ENCODE measurements at regions not wholly inside any gene's neighbourhood (a gene's known extent, or its start where the extent isn't known, plus 50 kb on each side); places are given as distances from the start of the nearest gene placed in this dataset.

DNA sequence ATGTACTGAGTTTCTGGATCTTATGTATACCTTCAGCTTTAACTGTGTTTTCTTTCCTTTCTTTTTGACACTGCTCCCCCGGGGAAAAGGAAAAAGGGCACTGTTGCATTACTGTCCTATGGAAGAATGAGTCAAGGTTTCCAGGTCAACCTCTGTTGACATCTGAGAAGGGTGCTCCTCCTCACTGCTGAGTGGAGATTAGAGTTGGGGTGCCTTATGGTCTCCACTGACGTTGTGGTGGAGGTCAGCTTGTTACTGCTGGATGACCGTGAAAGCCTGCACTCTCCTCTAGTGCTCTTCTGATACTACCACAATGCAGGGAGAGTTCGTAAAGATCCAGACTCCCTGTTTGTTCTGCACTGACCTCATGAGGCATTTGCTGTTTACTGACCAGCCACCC is 252.1 kb upstream of the GRM7 start:
- H3K9me3 Mint-ChIP-seq (ENCODE audit: unreplicated experiment): peaks cover 5% of the 10 kb centered on the region

GRCh38 chr3:6612034-6612616 is 248.8 kb upstream of the GRM7 start:
- TF ChIP-seq, protein P1, sequence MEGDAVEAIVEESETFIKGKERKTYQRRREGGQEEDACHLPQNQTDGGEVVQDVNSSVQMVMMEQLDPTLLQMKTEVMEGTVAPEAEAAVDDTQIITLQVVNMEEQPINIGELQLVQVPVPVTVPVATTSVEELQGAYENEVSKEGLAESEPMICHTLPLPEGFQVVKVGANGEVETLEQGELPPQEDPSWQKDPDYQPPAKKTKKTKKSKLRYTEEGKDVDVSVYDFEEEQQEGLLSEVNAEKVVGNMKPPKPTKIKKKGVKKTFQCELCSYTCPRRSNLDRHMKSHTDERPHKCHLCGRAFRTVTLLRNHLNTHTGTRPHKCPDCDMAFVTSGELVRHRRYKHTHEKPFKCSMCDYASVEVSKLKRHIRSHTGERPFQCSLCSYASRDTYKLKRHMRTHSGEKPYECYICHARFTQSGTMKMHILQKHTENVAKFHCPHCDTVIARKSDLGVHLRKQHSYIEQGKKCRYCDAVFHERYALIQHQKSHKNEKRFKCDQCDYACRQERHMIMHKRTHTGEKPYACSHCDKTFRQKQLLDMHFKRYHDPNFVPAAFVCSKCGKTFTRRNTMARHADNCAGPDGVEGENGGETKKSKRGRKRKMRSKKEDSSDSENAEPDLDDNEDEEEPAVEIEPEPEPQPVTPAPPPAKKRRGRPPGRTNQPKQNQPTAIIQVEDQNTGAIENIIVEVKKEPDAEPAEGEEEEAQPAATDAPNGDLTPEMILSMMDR (IDR thresholded peaks at IDR 0.05; ENCODE audit: unreplicated experiment): no peak
- H3K27me3 Mint-ChIP-seq (ENCODE audit: unreplicated experiment): peaks cover 2% of the 10 kb centered on the region
- DNase-seq (ENCODE audit: low spot score): no peak
- H3K4me3 Mint-ChIP-seq (ENCODE audit: unreplicated experiment): no peak overlapping the region
- H3K36me3 Mint-ChIP-seq (ENCODE audit: low read depth, unreplicated experiment): no peaks in the 10 kb centered on the region
- H3K4me1 Mint-ChIP-seq (ENCODE audit: unreplicated experiment): peaks cover 3% of the 10 kb centered on the region
- H3K27ac Mint-ChIP-seq (ENCODE audit: unreplicated experiment): no peak overlapping the region
- peaks cover 5% of the 10 kb centered on the region for H3K9me3 Mint-ChIP-seq (ENCODE audit: unreplicated experiment)

More for the DNA sequence above, 252.1 kb upstream of the GRM7 start:
- H3K4me1 Mint-ChIP-seq (ENCODE audit: unreplicated experiment): peaks cover 3% of the 10 kb centered on the region
- H3K27me3 Mint-ChIP-seq (ENCODE audit: unreplicated experiment): peaks cover 2% of the 10 kb centered on the region
- TF ChIP-seq, protein P1 (IDR thresholded peaks at IDR 0.05; ENCODE audit: unreplicated experiment): no peak
- H3K27ac Mint-ChIP-seq (ENCODE audit: unreplicated experiment): no peak overlapping the region
- no peaks in the 10 kb centered on the region for H3K36me3 Mint-ChIP-seq (ENCODE audit: low read depth, unreplicated experiment)
- no peak for DNase-seq (ENCODE audit: low spot score)
- no peak overlapping the region for H3K4me3 Mint-ChIP-seq (ENCODE audit: unreplicated experiment)

- no peak for DNase-seq (ENCODE audit: low spot score)
- Mint-ChIP-seq H3K36me3 (ENCODE audit: low read depth, unreplicated experiment) (no peaks in the 10 kb centered on the region), H3K4me3 (ENCODE audit: unreplicated experiment) (no peak overlapping the region), H3K9me3 (ENCODE audit: unreplicated experiment) (peaks cover 4% of the 10 kb centered on the region), H3K27ac (ENCODE audit: unreplicated experiment) (no peak overlapping the region), H3K4me1 (ENCODE audit: unreplicated experiment) (no peaks in the 10 kb centered on the region), H3K27me3 (ENCODE audit: unreplicated experiment) (no peaks in the 10 kb centered on the region)
- TF ChIP-seq, protein P1 (IDR thresholded peaks at IDR 0.05; ENCODE audit: unreplicated experiment): no peak
These were observed 238.7 kb upstream of the GRM7 start for GRCh38 chr3:6622260-6622659.

DNA sequence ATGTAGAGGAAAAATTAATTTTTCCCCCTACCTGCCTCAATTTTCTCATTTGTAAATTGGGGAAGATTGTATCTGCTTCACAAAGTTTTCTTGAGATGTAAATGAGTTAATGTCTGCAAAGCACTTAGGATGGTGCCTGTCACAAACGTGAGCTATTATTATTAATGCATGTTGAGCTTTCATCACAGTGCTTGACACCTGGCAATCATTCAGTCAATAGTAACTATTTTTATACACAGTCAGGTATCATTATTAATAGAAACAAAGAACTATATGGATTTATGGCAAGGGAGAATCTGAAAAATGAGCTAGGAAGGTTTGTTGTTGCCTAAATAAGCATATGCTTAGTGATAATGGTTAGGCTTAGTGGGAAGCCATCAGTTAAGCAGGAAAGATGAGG is 238.2 kb upstream of the GRM7 start:
- no peaks in the 10 kb centered on the region for H3K4me1 Mint-ChIP-seq (ENCODE audit: unreplicated experiment)
- H3K27me3 Mint-ChIP-seq (ENCODE audit: unreplicated experiment): no peaks in the 10 kb centered on the region
- TF ChIP-seq, protein P1 (IDR thresholded peaks at IDR 0.05; ENCODE audit: unreplicated experiment): no peak
- no peak for DNase-seq (ENCODE audit: low spot score)
- H3K36me3 Mint-ChIP-seq (ENCODE audit: low read depth, unreplicated experiment): no peaks in the 10 kb centered on the region
- no peak overlapping the region for H3K4me3 Mint-ChIP-seq (ENCODE audit: unreplicated experiment)
- no peak overlapping the region for H3K27ac Mint-ChIP-seq (ENCODE audit: unreplicated experiment)
- H3K9me3 Mint-ChIP-seq (ENCODE audit: unreplicated experiment): peaks cover 4% of the 10 kb centered on the region

- Mint-ChIP-seq H3K27me3 (ENCODE audit: unreplicated experiment) (no peaks in the 10 kb centered on the region), H3K9me3 (ENCODE audit: unreplicated experiment) (no peaks in the 10 kb centered on the region), H3K4me1 (ENCODE audit: unreplicated experiment) (no peaks in the 10 kb centered on the region), H3K4me3 (ENCODE audit: unreplicated experiment) (no peak overlapping the region), H3K36me3 (ENCODE audit: low read depth, unreplicated experiment) (no peaks in the 10 kb centered on the region), H3K27ac (ENCODE audit: unreplicated experiment) (no peak overlapping the region)
- DNase-seq (ENCODE audit: low spot score): no peak
- TF ChIP-seq, protein P1 (IDR thresholded peaks at IDR 0.05; ENCODE audit: unreplicated experiment): no peak
These were observed 229.5 kb upstream of the GRM7 start for GRCh38 chr3:6631376-6631775.
